T-helper 2 cell treated with Interferon-gamma antibody and Interleukin-4, amounts not matched to agents 5 μg/mL and 100 μg/mL, for 36 hours (primary cell): ENCODE measurements at regions not wholly inside any gene's neighbourhood (a gene's known extent, or its start where the extent isn't known, plus 50 kb on each side); places are given as distances from the start of the nearest gene placed in this dataset.

Source experiments
- DNase-seq: peaks from one replicate; pipeline ENCODE4 v3.0.0; 2021; ENCODE audit warnings: low spot score
- H3K27ac Mint-ChIP-seq: one replicate; pipeline ENCODE4 v1.8.0; 2021; ENCODE audit warnings: mild to moderate bottlenecking, mixed read lengths
- H3K27me3 Mint-ChIP-seq: one replicate; pipeline ENCODE4 v1.8.0; 2021; ENCODE audit warnings: low read depth, mixed read lengths
- H3K36me3 Mint-ChIP-seq: one replicate; pipeline ENCODE4 v1.8.0; 2021; ENCODE audit warnings: low read depth, mixed read lengths
- H3K4me1 Mint-ChIP-seq: one replicate; pipeline ENCODE4 v1.8.0; 2021; ENCODE audit warnings: low read depth, mixed read lengths
- H3K4me3 Mint-ChIP-seq: one replicate; pipeline ENCODE4 v1.8.0; 2022; ENCODE audit warnings: mild to moderate bottlenecking, moderate library complexity, mixed read lengths
- H3K9me3 Mint-ChIP-seq: one replicate; pipeline ENCODE4 v1.8.0; 2021; ENCODE audit warnings: mixed read lengths

DNA sequence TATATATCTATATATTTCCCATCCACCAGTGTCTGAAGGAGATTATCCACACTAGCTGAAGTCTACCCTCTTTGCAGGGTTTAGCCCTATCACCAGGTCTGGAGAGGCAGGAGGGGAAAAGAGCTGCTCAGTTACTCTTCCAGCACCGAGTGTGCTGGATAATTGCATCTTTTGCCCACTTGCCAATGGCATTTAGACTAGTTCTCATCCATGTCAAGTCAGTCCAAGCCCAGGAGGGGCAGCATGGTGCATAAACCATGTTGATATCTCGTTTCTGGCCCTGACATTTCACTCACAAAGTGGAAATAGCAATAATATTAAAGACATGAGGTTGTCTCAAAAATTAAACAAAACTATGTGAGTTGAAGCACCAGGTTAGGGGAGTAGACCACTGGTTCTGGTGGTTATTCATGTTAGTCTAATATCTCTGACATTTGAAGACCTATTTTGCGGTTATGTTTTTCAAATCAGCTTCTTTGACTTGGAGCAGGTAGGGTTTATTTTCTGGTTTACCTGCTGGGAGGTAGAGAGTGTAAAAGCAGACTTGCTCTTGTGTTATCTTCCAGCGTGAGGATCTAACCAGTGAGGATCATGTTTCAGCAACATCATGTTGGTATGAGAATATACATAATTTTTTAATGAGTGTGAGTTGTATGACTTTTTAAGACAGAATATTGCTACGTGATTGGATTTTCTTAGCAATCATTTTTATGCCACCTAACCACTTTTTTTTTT lies 273.2 kb upstream of the KIRREL3 start:
- no peak for DNase-seq
- H3K27me3 Mint-ChIP-seq = no peaks in the 10 kb centered on the region
- no peak overlapping the region for H3K4me3 Mint-ChIP-seq
- no peaks in the 10 kb centered on the region for H3K36me3 Mint-ChIP-seq
- no peak overlapping the region for H3K27ac Mint-ChIP-seq
- H3K4me1 Mint-ChIP-seq = no peaks in the 10 kb centered on the region
- no peaks in the 10 kb centered on the region for H3K9me3 Mint-ChIP-seq

GRCh38 chr11:127270851-127271250 lies 270.3 kb upstream of the KIRREL3 start:
- Mint-ChIP-seq H3K27ac (no peak overlapping the region), H3K4me1 (no peaks in the 10 kb centered on the region), H3K4me3 (no peak overlapping the region), H3K27me3 (no peaks in the 10 kb centered on the region), H3K36me3 (no peaks in the 10 kb centered on the region), H3K9me3 (no peaks in the 10 kb centered on the region)
- DNase-seq = no peak

- Mint-ChIP-seq H3K36me3 (no peaks in the 10 kb centered on the region), H3K27me3 (no peaks in the 10 kb centered on the region), H3K4me1 (no peaks in the 10 kb centered on the region), H3K27ac (no peak overlapping the region), H3K9me3 (no peaks in the 10 kb centered on the region), H3K4me3 (no peak overlapping the region)
- no peak for DNase-seq
These were observed 269.3 kb upstream of the KIRREL3 start for GRCh38 chr11:127269911-127270310.

DNA sequence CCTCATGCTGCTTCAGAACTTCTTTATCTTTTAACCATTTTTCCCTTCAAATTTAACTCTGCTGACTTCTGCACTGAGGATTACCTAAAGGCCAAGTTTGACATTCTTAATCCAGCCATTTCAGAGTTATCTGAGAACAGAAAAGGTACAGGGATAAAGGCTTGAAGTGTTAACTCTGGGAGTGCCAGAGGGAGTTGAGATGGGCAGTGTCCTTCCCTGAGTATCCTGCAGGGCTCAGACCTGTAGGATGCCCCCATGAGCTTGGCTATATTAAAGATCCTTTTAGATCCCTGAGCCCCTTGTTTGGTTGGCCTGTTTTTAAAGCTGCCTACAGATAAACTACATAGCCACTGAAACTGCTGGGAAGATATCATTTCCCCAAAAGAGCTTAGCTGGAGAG lies 268.4 kb upstream of the KIRREL3 start:
- no peaks in the 10 kb centered on the region for H3K27me3 Mint-ChIP-seq
- no peak overlapping the region for H3K27ac Mint-ChIP-seq
- H3K36me3 Mint-ChIP-seq = no peaks in the 10 kb centered on the region
- no peaks in the 10 kb centered on the region for H3K4me1 Mint-ChIP-seq
- no peaks in the 10 kb centered on the region for H3K9me3 Mint-ChIP-seq
- no peak overlapping the region for H3K4me3 Mint-ChIP-seq
- DNase-seq = no peak

- Mint-ChIP-seq H3K36me3 (no peaks in the 10 kb centered on the region), H3K27me3 (no peaks in the 10 kb centered on the region), H3K9me3 (no peaks in the 10 kb centered on the region), H3K4me3 (no peak overlapping the region), H3K4me1 (no peaks in the 10 kb centered on the region), H3K27ac (no peak overlapping the region)
- DNase-seq = no peak
These were observed 268.0 kb upstream of the KIRREL3 start for GRCh38 chr11:127268521-127268920.

DNA sequence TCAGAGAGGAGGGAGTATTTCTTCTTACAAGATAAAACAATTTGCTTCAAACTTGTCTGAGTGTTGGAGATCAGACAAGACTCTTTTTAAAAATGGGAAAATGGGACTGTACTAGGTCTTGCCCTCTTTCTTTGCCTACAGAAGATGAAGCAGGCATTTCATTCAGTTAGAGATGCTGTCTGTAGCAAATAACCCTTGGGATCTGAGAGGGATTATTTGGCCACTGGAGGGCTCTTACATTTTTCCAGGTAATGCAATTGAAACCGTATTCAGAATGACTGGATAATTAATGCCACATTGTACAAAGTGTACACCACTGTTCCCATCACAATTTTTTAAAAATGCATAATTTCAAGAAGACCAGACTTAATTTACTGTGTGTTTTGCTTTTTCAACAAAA lies 258.5 kb upstream of the KIRREL3 start:
- DNase-seq = no peak
- Mint-ChIP-seq H3K9me3 (no peaks in the 10 kb centered on the region), H3K4me3 (no peak overlapping the region), H3K36me3 (no peaks in the 10 kb centered on the region), H3K4me1 (no peaks in the 10 kb centered on the region), H3K27me3 (no peaks in the 10 kb centered on the region), H3K27ac (no peak overlapping the region)

- Mint-ChIP-seq H3K27me3 (no peaks in the 10 kb centered on the region), H3K36me3 (no peaks in the 10 kb centered on the region), H3K4me1 (no peaks in the 10 kb centered on the region), H3K27ac (no peak overlapping the region), H3K9me3 (no peaks in the 10 kb centered on the region), H3K4me3 (no peak overlapping the region)
- no peak for DNase-seq
These were observed 254.6 kb upstream of the KIRREL3 start for GRCh38 chr11:127255209-127255608.

- H3K9me3 Mint-ChIP-seq = no peaks in the 10 kb centered on the region
- H3K27me3 Mint-ChIP-seq = no peaks in the 10 kb centered on the region
- no peaks in the 10 kb centered on the region for H3K36me3 Mint-ChIP-seq
These were observed 251.8 kb upstream of the KIRREL3 start for GRCh38 chr11:127252321-127252720.

GRCh38 chr11:127249576-127249975 lies 249.0 kb upstream of the KIRREL3 start:
- H3K27ac Mint-ChIP-seq = no peak overlapping the region
- H3K27me3 Mint-ChIP-seq = no peaks in the 10 kb centered on the region
- no peak overlapping the region for H3K4me3 Mint-ChIP-seq
- no peaks in the 10 kb centered on the region for H3K9me3 Mint-ChIP-seq
- DNase-seq = no peak
- H3K4me1 Mint-ChIP-seq = no peaks in the 10 kb centered on the region
- no peaks in the 10 kb centered on the region for H3K36me3 Mint-ChIP-seq

More at GRCh38 chr11:127252321-127252720, 251.8 kb upstream of the KIRREL3 start:
- no peaks in the 10 kb centered on the region for H3K4me1 Mint-ChIP-seq
- no peak for DNase-seq
- H3K4me3 Mint-ChIP-seq = no peak overlapping the region
- no peak overlapping the region for H3K27ac Mint-ChIP-seq

GRCh38 chr11:127248476-127248875 lies 247.9 kb upstream of the KIRREL3 start:
- no peaks in the 10 kb centered on the region for H3K27me3 Mint-ChIP-seq
- DNase-seq = no peak
- no peak overlapping the region for H3K27ac Mint-ChIP-seq
- H3K9me3 Mint-ChIP-seq = no peaks in the 10 kb centered on the region
- H3K36me3 Mint-ChIP-seq = no peaks in the 10 kb centered on the region
- H3K4me1 Mint-ChIP-seq = no peaks in the 10 kb centered on the region
- no peak overlapping the region for H3K4me3 Mint-ChIP-seq

GRCh38 chr11:127247261-127247851 lies 246.8 kb upstream of the KIRREL3 start:
- H3K27me3 Mint-ChIP-seq = no peaks in the 10 kb centered on the region
- H3K9me3 Mint-ChIP-seq = no peaks in the 10 kb centered on the region
- no peak overlapping the region for H3K4me3 Mint-ChIP-seq
- H3K36me3 Mint-ChIP-seq = no peaks in the 10 kb centered on the region
- DNase-seq = no peak
- no peaks in the 10 kb centered on the region for H3K4me1 Mint-ChIP-seq
- no peak overlapping the region for H3K27ac Mint-ChIP-seq

DNA sequence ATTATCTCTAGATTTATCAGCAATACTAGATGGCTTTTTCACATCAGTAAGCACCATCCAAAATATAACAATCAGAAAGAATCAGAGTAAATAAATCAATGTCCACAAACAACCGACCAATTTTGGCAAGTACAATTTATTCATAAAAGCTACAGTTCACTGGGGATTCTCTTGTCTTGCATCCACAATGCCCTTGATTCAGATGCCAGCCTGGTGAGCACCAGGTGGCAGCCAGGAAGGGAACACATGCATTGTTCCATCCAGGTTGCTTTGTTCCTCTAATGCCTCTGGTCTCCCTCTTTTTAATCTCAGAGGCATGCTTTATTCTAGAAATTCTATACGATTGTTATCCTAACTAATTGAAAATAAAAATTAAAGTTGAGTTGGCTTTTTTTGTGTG lies 242.1 kb upstream of the KIRREL3 start:
- H3K36me3 Mint-ChIP-seq = no peaks in the 10 kb centered on the region
- H3K27me3 Mint-ChIP-seq = no peaks in the 10 kb centered on the region
- H3K9me3 Mint-ChIP-seq = no peaks in the 10 kb centered on the region
- no peak overlapping the region for H3K27ac Mint-ChIP-seq
- no peak for DNase-seq
- H3K4me3 Mint-ChIP-seq = no peak overlapping the region
- no peaks in the 10 kb centered on the region for H3K4me1 Mint-ChIP-seq

- H3K4me3 Mint-ChIP-seq = no peak overlapping the region
- no peaks in the 10 kb centered on the region for H3K9me3 Mint-ChIP-seq
- no peaks in the 10 kb centered on the region for H3K36me3 Mint-ChIP-seq
- no peak overlapping the region for H3K27ac Mint-ChIP-seq
- DNase-seq = no peak
- no peaks in the 10 kb centered on the region for H3K4me1 Mint-ChIP-seq
- no peaks in the 10 kb centered on the region for H3K27me3 Mint-ChIP-seq
These were observed 237.8 kb upstream of the KIRREL3 start for GRCh38 chr11:127238321-127238720.

DNA sequence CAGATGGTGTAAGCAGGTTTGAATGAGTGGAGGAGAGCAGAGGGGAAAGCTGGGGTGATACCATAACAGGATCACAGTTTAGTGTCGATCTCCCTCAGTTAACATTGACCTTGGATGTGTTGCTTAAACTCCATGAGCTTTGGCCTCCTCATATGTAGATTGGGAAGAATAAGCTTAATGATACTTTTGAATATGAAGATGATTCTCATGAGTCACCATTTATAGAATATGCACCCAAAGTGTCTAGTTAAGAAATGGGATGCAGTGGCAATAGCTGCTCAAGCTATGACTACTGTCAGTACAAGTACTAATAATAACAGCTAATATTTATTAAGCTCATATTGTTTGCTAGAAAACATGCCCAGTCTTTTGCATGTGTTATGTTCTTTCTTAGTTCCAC lies 236.2 kb upstream of the KIRREL3 start:
- Mint-ChIP-seq H3K27me3 (no peaks in the 10 kb centered on the region), H3K4me3 (no peak overlapping the region), H3K9me3 (no peaks in the 10 kb centered on the region), H3K36me3 (no peaks in the 10 kb centered on the region), H3K27ac (no peak overlapping the region), H3K4me1 (no peaks in the 10 kb centered on the region)
- DNase-seq = no peak

- Mint-ChIP-seq H3K27ac (no peak overlapping the region), H3K36me3 (no peaks in the 10 kb centered on the region), H3K4me3 (no peak overlapping the region), H3K4me1 (no peaks in the 10 kb centered on the region), H3K9me3 (no peaks in the 10 kb centered on the region), H3K27me3 (no peaks in the 10 kb centered on the region)
- DNase-seq = no peak
These were observed 233.4 kb upstream of the KIRREL3 start for GRCh38 chr11:127233998-127234397.
